ENCODE measurements at regions not wholly inside any gene's neighbourhood (a gene's known extent, or its start where the extent isn't known, plus 50 kb on each side); places are given as distances from the start of the nearest gene placed in this dataset.

DNA sequence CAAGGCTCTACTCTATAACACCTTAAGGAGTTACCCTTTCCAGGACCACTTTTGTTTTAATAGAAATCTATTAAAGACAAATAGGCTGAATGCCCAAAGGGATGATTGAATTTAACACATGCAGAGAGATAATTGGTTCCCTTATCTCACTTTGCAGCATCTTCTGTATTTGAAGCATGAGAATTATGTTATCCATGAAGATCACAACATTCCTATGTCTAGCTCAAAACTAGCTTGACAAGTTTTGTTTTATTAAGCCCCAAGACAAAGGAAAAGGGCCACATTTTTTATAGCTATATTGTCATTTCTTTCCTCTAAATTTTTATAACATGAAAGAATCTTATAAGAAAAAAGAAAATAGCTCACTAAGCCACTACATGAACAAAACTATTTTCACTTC is 57.9 kb upstream of the FTMT start:
- no peaks in the 10 kb centered on the region for H4K20me1 ChIP-seq (ENCODE audit: insufficient read depth)
- no peak overlapping the region for H3K27ac ChIP-seq (ENCODE audit: low read depth in 2 of 2, low read length in 1 of 2)
- H3K4me2 ChIP-seq, result no peak overlapping the region
- H3K27me3 ChIP-seq (ENCODE audit: insufficient read depth), result no peaks in the 10 kb centered on the region
- H3K36me3 ChIP-seq (replicated peaks in 1 of 2; ENCODE audit: control insufficient read depth in 1 of 2, insufficient read depth in 2 of 2, low read length in 1 of 2), result no peaks in the 10 kb centered on the region
- H3K4me1 ChIP-seq (ENCODE audit: control insufficient read depth in 1 of 2, insufficient read depth in 2 of 2, low read depth in 1 of 2, low read length in 1 of 2), result no peaks in the 10 kb centered on the region
- H3K9ac ChIP-seq, result no peak overlapping the region
- no peaks in the 10 kb centered on the region for H3K79me2 ChIP-seq (ENCODE audit: insufficient read depth)
- no peak overlapping the region for H2AFZ ChIP-seq (ENCODE audit: low read depth)
- no peak for DNase-seq
- H3K4me3 ChIP-seq (ENCODE audit: low read depth in 2 of 2, low read length in 1 of 2), result no peak overlapping the region
- ChIA-PET POLR2A (no interaction called here), CTCF (no interaction called here)
- H3K9me3 ChIP-seq, result no peaks in the 10 kb centered on the region
- H3F3A ChIP-seq (replicated peaks; ENCODE audit: insufficient read depth), result no peaks in the 10 kb centered on the region
- H3K9me2 ChIP-seq, result no peaks in the 10 kb centered on the region
- TF ChIP-seq FOXJ3 (CRISPR knock-in tag; IDR thresholded peaks at IDR 0.05) (no peak), MXI1 (IDR thresholded peaks at IDR 0.05; ENCODE audit: low read depth, low read length) (no peak), RAD21 (IDR thresholded peaks at IDR 0.05; ENCODE audit: low read length) (no peak), FOSL2 (IDR thresholded peaks at IDR 0.05; ENCODE audit: borderline replicate concordance, low read depth) (no peak), NRF1 (IDR thresholded peaks at IDR 0.05; ENCODE audit: low read depth, low read length) (no peak), ELF1 (IDR thresholded peaks at IDR 0.05) (no peak)
- TF ChIP-seq, protein P1, sequence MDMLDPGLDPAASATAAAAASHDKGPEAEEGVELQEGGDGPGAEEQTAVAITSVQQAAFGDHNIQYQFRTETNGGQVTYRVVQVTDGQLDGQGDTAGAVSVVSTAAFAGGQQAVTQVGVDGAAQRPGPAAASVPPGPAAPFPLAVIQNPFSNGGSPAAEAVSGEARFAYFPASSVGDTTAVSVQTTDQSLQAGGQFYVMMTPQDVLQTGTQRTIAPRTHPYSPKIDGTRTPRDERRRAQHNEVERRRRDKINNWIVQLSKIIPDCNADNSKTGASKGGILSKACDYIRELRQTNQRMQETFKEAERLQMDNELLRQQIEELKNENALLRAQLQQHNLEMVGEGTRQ (IDR thresholded peaks at IDR 0.05; ENCODE audit: borderline replicate concordance, low read depth, low read length), result no peak
- TF ChIP-seq, protein P2, sequence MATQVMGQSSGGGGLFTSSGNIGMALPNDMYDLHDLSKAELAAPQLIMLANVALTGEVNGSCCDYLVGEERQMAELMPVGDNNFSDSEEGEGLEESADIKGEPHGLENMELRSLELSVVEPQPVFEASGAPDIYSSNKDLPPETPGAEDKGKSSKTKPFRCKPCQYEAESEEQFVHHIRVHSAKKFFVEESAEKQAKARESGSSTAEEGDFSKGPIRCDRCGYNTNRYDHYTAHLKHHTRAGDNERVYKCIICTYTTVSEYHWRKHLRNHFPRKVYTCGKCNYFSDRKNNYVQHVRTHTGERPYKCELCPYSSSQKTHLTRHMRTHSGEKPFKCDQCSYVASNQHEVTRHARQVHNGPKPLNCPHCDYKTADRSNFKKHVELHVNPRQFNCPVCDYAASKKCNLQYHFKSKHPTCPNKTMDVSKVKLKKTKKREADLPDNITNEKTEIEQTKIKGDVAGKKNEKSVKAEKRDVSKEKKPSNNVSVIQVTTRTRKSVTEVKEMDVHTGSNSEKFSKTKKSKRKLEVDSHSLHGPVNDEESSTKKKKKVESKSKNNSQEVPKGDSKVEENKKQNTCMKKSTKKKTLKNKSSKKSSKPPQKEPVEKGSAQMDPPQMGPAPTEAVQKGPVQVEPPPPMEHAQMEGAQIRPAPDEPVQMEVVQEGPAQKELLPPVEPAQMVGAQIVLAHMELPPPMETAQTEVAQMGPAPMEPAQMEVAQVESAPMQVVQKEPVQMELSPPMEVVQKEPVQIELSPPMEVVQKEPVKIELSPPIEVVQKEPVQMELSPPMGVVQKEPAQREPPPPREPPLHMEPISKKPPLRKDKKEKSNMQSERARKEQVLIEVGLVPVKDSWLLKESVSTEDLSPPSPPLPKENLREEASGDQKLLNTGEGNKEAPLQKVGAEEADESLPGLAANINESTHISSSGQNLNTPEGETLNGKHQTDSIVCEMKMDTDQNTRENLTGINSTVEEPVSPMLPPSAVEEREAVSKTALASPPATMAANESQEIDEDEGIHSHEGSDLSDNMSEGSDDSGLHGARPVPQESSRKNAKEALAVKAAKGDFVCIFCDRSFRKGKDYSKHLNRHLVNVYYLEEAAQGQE (IDR thresholded peaks at IDR 0.05; ENCODE audit: low read depth, low read length), result no peak

DNA sequence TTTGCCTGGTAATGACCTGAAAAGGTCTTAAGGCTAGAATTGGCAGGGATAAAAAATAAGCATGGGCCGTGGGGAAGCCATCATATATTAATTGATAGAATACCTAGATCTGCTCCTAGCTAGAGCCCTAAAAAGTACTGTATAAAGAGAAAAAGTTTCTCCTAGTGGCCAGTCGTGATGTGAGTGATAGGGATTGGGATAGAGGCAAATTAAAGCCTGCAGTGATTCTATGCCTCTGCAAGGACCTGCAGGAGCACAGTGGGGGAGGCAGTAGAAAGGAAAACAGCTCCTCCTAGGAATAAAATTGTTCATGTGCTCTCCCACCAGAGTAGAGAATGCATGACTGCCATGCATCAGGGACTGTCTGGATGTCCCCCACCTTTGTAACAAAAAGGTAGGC is 56.2 kb upstream of the FTMT start:
- H3K4me3 ChIP-seq (ENCODE audit: low read depth in 2 of 2, low read length in 1 of 2), result no peak overlapping the region
- H3K27me3 ChIP-seq (ENCODE audit: insufficient read depth), result no peaks in the 10 kb centered on the region
- no peaks in the 10 kb centered on the region for H3K4me1 ChIP-seq (ENCODE audit: control insufficient read depth in 1 of 2, insufficient read depth in 2 of 2, low read depth in 1 of 2, low read length in 1 of 2)
- TF ChIP-seq, protein P3, sequence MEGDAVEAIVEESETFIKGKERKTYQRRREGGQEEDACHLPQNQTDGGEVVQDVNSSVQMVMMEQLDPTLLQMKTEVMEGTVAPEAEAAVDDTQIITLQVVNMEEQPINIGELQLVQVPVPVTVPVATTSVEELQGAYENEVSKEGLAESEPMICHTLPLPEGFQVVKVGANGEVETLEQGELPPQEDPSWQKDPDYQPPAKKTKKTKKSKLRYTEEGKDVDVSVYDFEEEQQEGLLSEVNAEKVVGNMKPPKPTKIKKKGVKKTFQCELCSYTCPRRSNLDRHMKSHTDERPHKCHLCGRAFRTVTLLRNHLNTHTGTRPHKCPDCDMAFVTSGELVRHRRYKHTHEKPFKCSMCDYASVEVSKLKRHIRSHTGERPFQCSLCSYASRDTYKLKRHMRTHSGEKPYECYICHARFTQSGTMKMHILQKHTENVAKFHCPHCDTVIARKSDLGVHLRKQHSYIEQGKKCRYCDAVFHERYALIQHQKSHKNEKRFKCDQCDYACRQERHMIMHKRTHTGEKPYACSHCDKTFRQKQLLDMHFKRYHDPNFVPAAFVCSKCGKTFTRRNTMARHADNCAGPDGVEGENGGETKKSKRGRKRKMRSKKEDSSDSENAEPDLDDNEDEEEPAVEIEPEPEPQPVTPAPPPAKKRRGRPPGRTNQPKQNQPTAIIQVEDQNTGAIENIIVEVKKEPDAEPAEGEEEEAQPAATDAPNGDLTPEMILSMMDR (IDR thresholded peaks at IDR 0.05), result no peak
- TF ChIP-seq EZH2phosphoT487 (IDR thresholded peaks at IDR 0.05; ENCODE audit: borderline replicate concordance, low read depth) (no peak), MXI1 (IDR thresholded peaks at IDR 0.05; ENCODE audit: low read depth, low read length) (no peak), FOSL2 (IDR thresholded peaks at IDR 0.05; ENCODE audit: borderline replicate concordance, low read depth) (no peak), CHD2 (IDR thresholded peaks at IDR 0.05; ENCODE audit: low read length, partially characterized antibody) (no peak)
- TF ChIP-seq, protein P4, sequence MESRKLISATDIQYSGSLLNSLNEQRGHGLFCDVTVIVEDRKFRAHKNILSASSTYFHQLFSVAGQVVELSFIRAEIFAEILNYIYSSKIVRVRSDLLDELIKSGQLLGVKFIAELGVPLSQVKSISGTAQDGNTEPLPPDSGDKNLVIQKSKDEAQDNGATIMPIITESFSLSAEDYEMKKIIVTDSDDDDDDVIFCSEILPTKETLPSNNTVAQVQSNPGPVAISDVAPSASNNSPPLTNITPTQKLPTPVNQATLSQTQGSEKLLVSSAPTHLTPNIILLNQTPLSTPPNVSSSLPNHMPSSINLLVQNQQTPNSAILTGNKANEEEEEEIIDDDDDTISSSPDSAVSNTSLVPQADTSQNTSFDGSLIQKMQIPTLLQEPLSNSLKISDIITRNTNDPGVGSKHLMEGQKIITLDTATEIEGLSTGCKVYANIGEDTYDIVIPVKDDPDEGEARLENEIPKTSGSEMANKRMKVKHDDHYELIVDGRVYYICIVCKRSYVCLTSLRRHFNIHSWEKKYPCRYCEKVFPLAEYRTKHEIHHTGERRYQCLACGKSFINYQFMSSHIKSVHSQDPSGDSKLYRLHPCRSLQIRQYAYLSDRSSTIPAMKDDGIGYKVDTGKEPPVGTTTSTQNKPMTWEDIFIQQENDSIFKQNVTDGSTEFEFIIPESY (IDR thresholded peaks at IDR 0.05; ENCODE audit: borderline replicate concordance, low read depth), result no peak
- TF ChIP-seq, protein P2 (IDR thresholded peaks at IDR 0.05; ENCODE audit: low read depth, low read length), result no peak
- no peak for DNase-seq
- H3K9ac ChIP-seq, result no peak overlapping the region
- H3F3A ChIP-seq (replicated peaks; ENCODE audit: insufficient read depth), result no peaks in the 10 kb centered on the region
- ChIA-PET POLR2A (no interaction called here), CTCF (interaction anchor here (1.6 kb wide), 1 partner anchor 11 kb away, joined by 3 read pairs; no protein-coding TSS in a partner anchor)
- H3K9me2 ChIP-seq, result no peaks in the 10 kb centered on the region
- H3K79me2 ChIP-seq (ENCODE audit: insufficient read depth), result no peaks in the 10 kb centered on the region
- no peak overlapping the region for H3K27ac ChIP-seq (ENCODE audit: low read depth in 2 of 2, low read length in 1 of 2)
- H2AFZ ChIP-seq (ENCODE audit: low read depth), result no peak overlapping the region
- WGBS (ENCODE audit: low lambda C conversion rate), result 35% methylated on average over 2 of the region's 2 CpGs
- no peaks in the 10 kb centered on the region for H3K36me3 ChIP-seq (replicated peaks in 1 of 2; ENCODE audit: control insufficient read depth in 1 of 2, insufficient read depth in 2 of 2, low read length in 1 of 2)
- no peaks in the 10 kb centered on the region for H3K9me3 ChIP-seq
- no peak overlapping the region for H3K4me2 ChIP-seq
- no peaks in the 10 kb centered on the region for H4K20me1 ChIP-seq (ENCODE audit: insufficient read depth)

All from SK-N-SH (cell line).